ENCODE measurements at regions not wholly inside any gene's neighbourhood (a gene's known extent, or its start where the extent isn't known, plus 50 kb on each side); places are given as distances from the start of the nearest gene placed in this dataset.

- DNase-seq (ENCODE audit: low read depth, low spot score): no peak
- TF ChIP-seq CTCF (IDR thresholded peaks at IDR 0.05; ENCODE audit: low read depth, low read length): no peak
- ChIA-PET POLR2A (no interaction called here), CTCF (interaction anchor here (0.5 kb wide), 1 partner anchor 790 kb away, joined by 3 read pairs; no protein-coding TSS in a partner anchor)
- Histone ChIP-seq H3K9me3 (ENCODE audit: control insufficient read depth, insufficient read depth, low read length) (peaks cover 28% of the 10 kb centered on the region), H3K27me3 (ENCODE audit: control insufficient read depth, insufficient read depth, low read length) (no peaks in the 10 kb centered on the region), H3K4me3 (ENCODE audit: low read depth, low read length) (no peak overlapping the region), H3K27ac (ENCODE audit: low read depth, low read length) (no peak overlapping the region)
Observed at GRCh38 chr5:6950250-6950649, 237.0 kb downstream of the TENT4A start.

- ChIA-PET POLR2A (no interaction called here), CTCF (no interaction called here)
- H3K4me3 ChIP-seq (ENCODE audit: low read depth, low read length): no peak overlapping the region
- no peak for DNase-seq (ENCODE audit: low read depth, low spot score)
- no peak for TF ChIP-seq CTCF (IDR thresholded peaks at IDR 0.05; ENCODE audit: low read depth, low read length)
- no peaks in the 10 kb centered on the region for H3K27me3 ChIP-seq (ENCODE audit: control insufficient read depth, insufficient read depth, low read length)
- peaks cover 28% of the 10 kb centered on the region for H3K9me3 ChIP-seq (ENCODE audit: control insufficient read depth, insufficient read depth, low read length)
- no peak overlapping the region for H3K27ac ChIP-seq (ENCODE audit: low read depth, low read length)
Observed at GRCh38 chr5:6950860-6951259, 237.6 kb downstream of the TENT4A start.

DNA sequence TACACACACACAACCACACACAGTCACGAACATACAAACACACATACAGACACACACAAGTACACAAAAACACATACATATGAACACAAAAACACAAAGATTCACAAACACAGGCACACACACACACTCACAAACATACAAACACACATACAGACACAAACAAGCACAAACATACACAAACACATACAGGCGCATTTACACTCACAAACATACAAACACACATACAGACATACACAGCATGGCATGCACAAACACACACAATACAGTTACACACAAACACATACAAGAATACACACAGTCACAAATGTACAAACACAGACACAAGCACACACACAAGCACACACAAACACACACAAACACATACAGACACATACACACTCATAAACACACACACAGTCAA is 247.9 kb downstream of the TENT4A start:
- POLR2A ChIA-PET: no interaction called here
- no peak for TF ChIP-seq CTCF (IDR thresholded peaks at IDR 0.05; ENCODE audit: low read depth, low read length)
- Histone ChIP-seq H3K9me3 (ENCODE audit: control insufficient read depth, insufficient read depth, low read length) (peaks cover 4% of the 10 kb centered on the region), H3K27me3 (ENCODE audit: control insufficient read depth, insufficient read depth, low read length) (no peaks in the 10 kb centered on the region), H3K4me3 (ENCODE audit: low read depth, low read length) (no peak overlapping the region), H3K27ac (ENCODE audit: low read depth, low read length) (no peak overlapping the region)
- no peak for DNase-seq (ENCODE audit: low read depth, low spot score)
- CTCF ChIA-PET: no interaction called here

GRCh38 chr5:6961837-6962635 is 248.8 kb downstream of the TENT4A start:
- no peaks in the 10 kb centered on the region for H3K27me3 ChIP-seq (ENCODE audit: control insufficient read depth, insufficient read depth, low read length)
- H3K9me3 ChIP-seq (ENCODE audit: control insufficient read depth, insufficient read depth, low read length): peaks cover 4% of the 10 kb centered on the region
- no peak overlapping the region for H3K4me3 ChIP-seq (ENCODE audit: low read depth, low read length)
- POLR2A ChIA-PET: no interaction called here
- no peak for DNase-seq (ENCODE audit: low read depth, low spot score)
- CTCF ChIA-PET: no interaction called here
- no peak for TF ChIP-seq CTCF (IDR thresholded peaks at IDR 0.05; ENCODE audit: low read depth, low read length)
- H3K27ac ChIP-seq (ENCODE audit: low read depth, low read length): no peak overlapping the region

GRCh38 chr5:6976971-6977370 is 263.7 kb downstream of the TENT4A start:
- Histone ChIP-seq H3K27ac (ENCODE audit: low read depth, low read length) (no peak overlapping the region), H3K4me3 (ENCODE audit: low read depth, low read length) (no peak overlapping the region), H3K9me3 (ENCODE audit: control insufficient read depth, insufficient read depth, low read length) (peaks cover 26% of the 10 kb centered on the region), H3K27me3 (ENCODE audit: control insufficient read depth, insufficient read depth, low read length) (no peaks in the 10 kb centered on the region)
- POLR2A ChIA-PET: no interaction called here
- DNase-seq (ENCODE audit: low read depth, low spot score): no peak
- CTCF ChIA-PET: no interaction called here
- TF ChIP-seq CTCF (IDR thresholded peaks at IDR 0.05; ENCODE audit: low read depth, low read length): no peak

Measured in AG04450 (cell line).